Kidney (tissue), 13 donors: ENCODE measurements at regions not wholly inside any gene's neighbourhood (a gene's known extent, or its start where the extent isn't known, plus 50 kb on each side); places are given as distances from the start of the nearest gene placed in this dataset.

ENCODE experiments used
- DNase-seq, 5 donors: peaks; one replicate each; pipeline ENCODE4 v3.0.0-alpha.2; 2013 to 2020
- FAIRE-seq: peaks from 2 replicates; lab custom pipeline; 2012; peaks lifted over from hg19 to GRCh38; lab: Jason Lieb, UNC
- H3K27ac ChIP-seq, 2 donors: one replicate each; pipeline ENCODE4 v1.7.0; 2013; ENCODE audit warnings: low read depth in 2 of 2, low read length in 2 of 2, inconsistent platforms in 1 of 2
- H3K27me3 ChIP-seq: one replicate; pipeline ENCODE4 v1.7.1; 2013; ENCODE audit warnings: low read length, inconsistent platforms; ENCODE audit not compliant: control insufficient read depth, insufficient read depth
- H3K36me3 ChIP-seq, 3 donors: one replicate each; pipeline versions ENCODE4 v1.7.0 to v1.7.1; 2013; ENCODE audit warnings: low read length in 3 of 3, control low read depth in 1 of 3, inconsistent platforms in 1 of 3; ENCODE audit not compliant: insufficient read depth in 3 of 3, control insufficient read depth in 2 of 3
- H3K4me1 ChIP-seq, 3 donors: one replicate each; pipeline versions ENCODE4 v1.7.0 to v1.7.1; 2013; ENCODE audit warnings: low read length in 3 of 3, inconsistent platforms in 1 of 3, low read depth in 1 of 3; ENCODE audit not compliant: control insufficient read depth in 2 of 3, insufficient read depth in 2 of 3
- H3K4me3 ChIP-seq, 3 donors: one replicate each; pipeline versions ENCODE4 v1.7.0 to v1.8.1; 2013; ENCODE audit warnings: low read length in 3 of 3, control low read depth in 1 of 3, inconsistent platforms in 1 of 3
- H3K9ac ChIP-seq, 3 donors: one replicate each; pipeline versions ENCODE4 v1.7.0 to v1.7.1; 2013; ENCODE audit warnings: low read length in 3 of 3, control low read depth in 1 of 3, inconsistent platforms in 1 of 3
- H3K9me3 ChIP-seq, 3 donors: one replicate each; pipeline versions ENCODE4 v1.7.0 to v1.7.1; 2013; ENCODE audit warnings: low read length in 3 of 3, control low read depth in 1 of 3, inconsistent platforms in 1 of 3; ENCODE audit not compliant: control insufficient read depth in 2 of 3, insufficient read depth in 1 of 3
- CTCF ChIP-seq: IDR thresholded peaks from 3 replicates; pipeline ENCODE4 v1.5.1; 2012; ENCODE audit warnings: mild to moderate bottlenecking, moderate library complexity, borderline replicate concordance; ENCODE audit not compliant: insufficient read depth; ENCODE audit errors: extremely low read depth
- intact Hi-C: fragments of 100-400 bp; cut with DNase I; formaldehyde crosslinking; loops from one replicate; pipeline ENCODE4 v1.11.1; 2022
- donor health status: control.
- donor health status: control.
- donor health status: control.
- donor health status: control.
- donor health status: control.
- donor health status: DM: yes; HTN: yes; CAD: no.
- donor health status: Normal renal cell carcinoma (clear cell type).

- DNase-seq (no peak), FAIRE-seq (no peak)
- Histone ChIP-seq H3K9me3 (no peaks in the 10 kb centered on the region), H3K4me1 (no peaks in the 10 kb centered on the region), H3K4me3 (no peak overlapping the region), H3K27me3 (no peaks in the 10 kb centered on the region), H3K36me3 (no peaks in the 10 kb centered on the region), H3K9ac (no peak overlapping the region), H3K27ac (no peak overlapping the region)
- no peak for TF ChIP-seq CTCF
- intact Hi-C loops: no loop called here
These were observed 60.2 kb downstream of the CHRM3 start for GRCh38 chr1:239446611-239447010.

GRCh38 chr1:239448911-239449310, 62.5 kb downstream of the CHRM3 start:
- intact Hi-C loops: no loop called here
- no peak for DNase-seq
- no peak for TF ChIP-seq CTCF

GRCh38 chr1:239455743-239456142, 69.4 kb downstream of the CHRM3 start:
- no peaks in the 10 kb centered on the region for H3K4me1 ChIP-seq
- no peak for TF ChIP-seq CTCF
- no peak for FAIRE-seq

More at GRCh38 chr1:239448911-239449310, 62.5 kb downstream of the CHRM3 start:
- Histone ChIP-seq H3K27ac (no peak overlapping the region), H3K27me3 (no peaks in the 10 kb centered on the region), H3K4me3 (no peak overlapping the region), H3K9me3 (no peaks in the 10 kb centered on the region), H3K36me3 (no peaks in the 10 kb centered on the region), H3K4me1 (no peaks in the 10 kb centered on the region), H3K9ac (no peak overlapping the region)
- no peak for FAIRE-seq

GRCh38 chr1:239456788-239457187, 70.4 kb downstream of the CHRM3 start:
- FAIRE-seq (no peak), DNase-seq (no peak)
- no peak overlapping the region for H3K27ac ChIP-seq
- intact Hi-C loops: no loop called here
- TF ChIP-seq CTCF: no peak
- H3K9me3 ChIP-seq: no peaks in the 10 kb centered on the region
- no peaks in the 10 kb centered on the region for H3K36me3 ChIP-seq
- H3K4me1 ChIP-seq: no peaks in the 10 kb centered on the region
- no peak overlapping the region for H3K4me3 ChIP-seq
- H3K27me3 ChIP-seq: no peaks in the 10 kb centered on the region
- no peak overlapping the region for H3K9ac ChIP-seq

More at GRCh38 chr1:239455743-239456142, 69.4 kb downstream of the CHRM3 start:
- intact Hi-C loops: no loop called here
- Histone ChIP-seq H3K36me3 (no peaks in the 10 kb centered on the region), H3K27ac (no peak overlapping the region), H3K9ac (no peak overlapping the region), H3K4me3 (no peak overlapping the region), H3K27me3 (no peaks in the 10 kb centered on the region), H3K9me3 (no peaks in the 10 kb centered on the region)
- DNase-seq: no peak
